Right forelimb (tissue), 1 donor: ENCODE measurements at regions not wholly inside any gene's neighbourhood (a gene's known extent, or its start where the extent isn't known, plus 50 kb on each side); places are given as distances from the start of the nearest gene placed in this dataset.

Experiments used
- DNase-seq: peaks from one replicate; pipeline ENCODE4 v3.0.0-alpha.2; 2018

GRCh38 chr12:91964501-91964900 is 181.1 kb downstream of the BTG1 start:
- DNase-seq: no peak

DNA sequence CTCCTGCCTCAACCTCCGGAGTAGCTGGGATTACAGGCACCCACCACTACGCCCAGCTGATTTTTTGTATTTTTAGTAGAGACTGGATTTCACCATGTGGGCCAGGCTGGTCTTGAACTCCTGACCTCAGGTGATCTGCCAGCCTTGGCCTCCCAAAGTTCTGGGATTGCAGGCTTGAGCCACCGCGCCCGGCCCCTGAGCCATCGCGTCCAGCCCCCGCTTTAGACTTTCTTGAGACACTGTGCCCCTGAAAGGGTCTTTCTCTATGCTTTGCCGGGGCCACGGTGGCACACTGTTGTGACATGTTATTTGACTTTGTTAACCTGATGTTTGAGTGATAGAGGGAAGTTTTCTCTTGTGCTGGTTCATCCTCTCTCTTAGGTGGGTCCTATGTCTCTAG is 186.4 kb downstream of the BTG1 start:
- DNase-seq: no peak

DNA sequence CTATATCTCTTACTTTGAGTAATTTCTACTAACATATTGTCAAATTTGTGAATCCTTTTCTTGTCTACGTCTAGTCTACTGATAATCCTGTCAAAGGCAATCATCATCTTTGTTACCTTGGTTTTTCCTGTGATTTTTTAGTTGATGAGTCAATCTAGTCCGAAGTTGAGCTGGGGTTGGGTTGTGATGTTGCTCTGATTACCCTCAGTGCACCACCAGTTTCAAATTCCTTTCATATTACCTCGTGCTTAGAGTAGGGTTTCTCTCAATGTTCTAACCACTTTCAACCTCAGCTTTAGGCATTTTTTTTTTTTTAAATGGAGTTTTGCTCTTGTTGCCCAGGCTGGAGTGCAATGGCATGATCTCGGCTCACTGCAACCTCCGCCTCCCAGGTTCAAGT is 186.8 kb downstream of the BTG1 start:
- no peak for DNase-seq

DNA sequence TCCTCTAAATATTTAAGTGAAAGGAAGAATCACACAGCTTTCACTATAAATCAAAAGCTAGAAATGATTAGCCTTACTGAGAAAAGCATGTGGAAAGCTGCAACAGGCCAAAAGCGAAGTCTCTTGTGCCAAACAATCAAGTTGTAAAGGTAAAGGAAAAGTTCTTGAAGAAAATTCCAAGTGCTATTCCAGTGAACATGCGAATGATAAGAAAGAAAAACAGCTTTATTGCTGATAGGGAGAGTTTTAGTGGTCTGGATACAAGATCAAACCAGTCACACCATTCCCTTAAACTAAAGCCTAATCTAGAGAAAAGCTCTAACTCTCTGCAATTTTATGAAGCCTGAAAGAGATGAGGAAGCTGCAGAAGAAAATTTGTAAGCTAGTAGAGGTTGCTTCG is 190.9 kb downstream of the BTG1 start:
- DNase-seq: no peak

- no peak for DNase-seq
Observed at GRCh38 chr12:91954326-91954725, 191.3 kb downstream of the BTG1 start.

GRCh38 chr12:91952916-91953315 is 192.7 kb downstream of the BTG1 start:
- DNase-seq: no peak

- no peak for DNase-seq
Observed at GRCh38 chr12:91951571-91951970, 194.1 kb downstream of the BTG1 start.

DNA sequence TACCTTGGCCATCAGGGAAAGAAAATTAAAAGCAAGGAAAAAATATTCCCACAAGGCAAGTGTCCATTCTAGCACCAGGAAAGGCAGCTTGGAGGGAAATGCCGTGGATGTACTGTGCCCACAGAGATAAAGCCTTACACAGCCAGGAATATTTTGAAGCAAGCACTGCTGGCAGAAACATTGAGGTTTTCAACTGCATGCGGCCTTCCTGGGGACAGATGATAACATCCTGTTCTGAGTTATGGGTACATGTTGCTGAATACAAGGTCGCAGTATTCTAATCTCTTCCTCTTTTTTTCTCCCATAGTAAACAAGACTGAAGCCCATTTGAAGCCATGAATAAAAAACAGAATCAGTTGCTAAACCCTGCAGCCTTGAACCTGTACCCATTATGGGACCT is 197.1 kb downstream of the BTG1 start:
- DNase-seq: no peak

GRCh38 chr12:91947459-91947858 is 198.2 kb downstream of the BTG1 start:
- DNase-seq: no peak

GRCh38 chr12:91944637-91945036 is 201.0 kb downstream of the BTG1 start:
- DNase-seq: no peak

- DNase-seq: no peak
Observed at GRCh38 chr12:91940826-91941570, 204.6 kb downstream of the BTG1 start.

DNA sequence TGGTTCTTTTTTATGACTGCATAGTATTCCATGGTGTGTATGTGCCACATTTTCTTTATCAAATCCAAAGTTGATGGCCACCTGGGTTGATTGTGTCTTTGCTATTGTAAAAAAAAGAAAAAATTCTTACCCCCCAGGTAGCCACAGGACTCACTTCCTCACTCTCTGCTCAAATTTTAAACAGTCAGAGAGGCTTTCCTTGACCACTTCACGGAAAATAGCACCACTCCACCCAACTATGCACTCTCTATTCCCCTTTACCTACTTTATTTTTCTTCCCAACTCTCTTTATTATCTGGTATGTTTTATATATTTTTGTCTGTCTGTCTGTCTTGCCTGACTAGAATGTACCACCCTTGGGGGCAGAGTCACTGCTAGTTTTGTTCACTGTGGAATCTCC is 205.3 kb downstream of the BTG1 start:
- no peak for DNase-seq

DNA sequence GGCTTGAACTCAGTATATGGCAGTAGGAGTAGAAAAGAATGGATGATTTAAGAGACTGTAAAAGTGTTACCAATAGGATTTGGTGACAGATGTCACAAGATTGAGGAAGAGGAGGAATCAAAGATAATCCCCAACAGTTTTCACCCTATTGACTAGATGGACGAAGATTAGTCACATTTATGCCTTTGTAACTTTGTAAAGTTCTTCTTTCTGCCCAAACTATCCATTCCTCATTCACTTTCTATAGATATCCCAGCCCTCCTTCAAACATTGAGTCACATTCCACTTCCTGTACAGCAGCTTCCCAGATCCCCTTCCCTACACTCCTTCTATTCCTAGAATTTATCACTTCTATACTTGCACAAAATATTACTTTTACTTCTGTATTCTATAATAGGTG is 207.9 kb downstream of the BTG1 start:
- no peak for DNase-seq

- DNase-seq: no peak
Observed at GRCh38 chr12:91937009-91937408, 208.6 kb downstream of the BTG1 start.

GRCh38 chr12:91935296-91935695 is 210.3 kb downstream of the BTG1 start:
- no peak for DNase-seq

DNA sequence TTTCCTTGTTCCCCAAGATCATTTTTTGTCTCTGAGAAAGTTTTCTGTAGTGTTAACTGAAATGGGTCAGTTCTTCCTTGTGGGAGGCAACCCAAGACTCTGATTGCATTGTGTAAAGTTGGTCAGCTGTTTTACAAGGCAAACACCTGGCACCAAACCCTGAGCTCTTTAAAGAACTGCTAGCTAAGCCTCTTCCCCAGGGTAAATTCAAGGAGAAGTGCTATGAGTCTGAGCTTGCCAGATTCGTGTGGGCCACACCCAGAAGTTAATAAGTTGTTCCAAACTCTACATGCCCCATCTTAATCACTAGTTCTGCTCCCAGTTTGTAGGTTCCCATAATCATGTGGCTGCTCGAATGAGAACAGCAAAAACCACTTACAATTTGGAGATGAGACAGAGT is 214.5 kb downstream of the BTG1 start:
- DNase-seq: no peak

- DNase-seq: no peak
Observed at GRCh38 chr12:91928501-91928900, 217.1 kb downstream of the BTG1 start.

- no peak for DNase-seq
Observed at GRCh38 chr12:91926848-91927247, 218.8 kb downstream of the BTG1 start.

- DNase-seq: no peak
Observed at GRCh38 chr12:91924827-91925226, 220.8 kb downstream of the BTG1 start.

DNA sequence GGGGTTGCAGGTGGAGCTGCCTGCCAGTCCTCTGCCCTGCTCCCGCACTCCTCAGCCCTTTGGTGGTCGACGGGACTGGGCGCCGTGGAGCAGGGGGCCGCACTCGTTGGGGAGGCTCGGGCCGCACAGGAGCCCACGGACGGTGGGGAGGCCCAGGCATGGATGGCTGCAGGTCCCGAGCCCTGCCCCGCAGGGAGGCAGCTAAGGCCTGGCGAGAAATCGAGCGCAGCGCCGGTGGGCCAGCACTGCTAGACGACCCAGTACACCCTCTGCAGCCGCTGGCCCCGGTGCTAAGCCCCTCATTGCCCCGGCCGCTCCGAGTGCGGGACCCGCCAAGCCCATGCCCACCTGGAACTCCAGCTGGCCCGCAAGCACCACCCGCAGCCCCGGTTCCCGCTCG is 221.8 kb downstream of the BTG1 start:
- no peak for DNase-seq

DNA sequence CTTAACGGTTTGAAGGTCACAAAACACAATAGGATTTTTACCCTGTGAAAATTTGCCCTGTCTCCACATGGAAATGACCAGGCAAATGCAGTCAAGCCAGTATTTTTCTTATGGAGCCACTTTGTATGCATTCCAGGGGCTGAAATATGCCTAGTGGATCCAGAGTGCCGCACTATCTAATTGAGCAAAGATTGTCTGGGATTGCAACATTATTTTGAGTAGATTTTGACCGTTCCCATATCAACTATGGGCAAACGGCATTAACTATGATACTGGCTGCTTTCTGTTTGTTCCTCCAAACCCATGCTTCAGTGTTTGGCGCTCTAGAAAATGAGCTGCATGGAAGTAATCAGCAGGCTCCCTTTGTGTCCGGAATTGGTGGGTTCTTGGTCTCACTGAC is 223.0 kb downstream of the BTG1 start:
- DNase-seq: no peak

DNA sequence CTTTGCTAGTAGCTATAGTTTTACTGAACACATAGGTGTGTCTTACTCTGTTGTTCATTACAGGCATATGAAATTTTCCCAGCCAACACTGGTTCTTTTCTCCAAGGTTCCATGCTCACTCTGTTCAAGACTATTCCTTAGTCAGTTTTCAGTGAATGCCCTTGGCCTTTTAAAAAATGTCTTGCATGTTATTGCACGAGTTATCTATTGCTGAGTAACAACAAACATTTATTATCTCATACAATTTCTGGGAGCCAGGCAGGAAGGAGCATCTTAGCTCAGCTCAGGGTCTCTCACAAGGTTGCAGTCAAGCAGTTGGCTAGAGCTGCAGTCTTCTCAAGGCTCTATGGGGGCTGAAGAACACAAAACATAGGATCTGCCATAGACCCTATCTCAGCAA is 223.5 kb downstream of the BTG1 start:
- DNase-seq: no peak

- DNase-seq: no peak
Observed at GRCh38 chr12:91921555-91921954, 224.1 kb downstream of the BTG1 start.

GRCh38 chr12:91920741-91921140 is 224.9 kb downstream of the BTG1 start:
- no peak for DNase-seq

DNA sequence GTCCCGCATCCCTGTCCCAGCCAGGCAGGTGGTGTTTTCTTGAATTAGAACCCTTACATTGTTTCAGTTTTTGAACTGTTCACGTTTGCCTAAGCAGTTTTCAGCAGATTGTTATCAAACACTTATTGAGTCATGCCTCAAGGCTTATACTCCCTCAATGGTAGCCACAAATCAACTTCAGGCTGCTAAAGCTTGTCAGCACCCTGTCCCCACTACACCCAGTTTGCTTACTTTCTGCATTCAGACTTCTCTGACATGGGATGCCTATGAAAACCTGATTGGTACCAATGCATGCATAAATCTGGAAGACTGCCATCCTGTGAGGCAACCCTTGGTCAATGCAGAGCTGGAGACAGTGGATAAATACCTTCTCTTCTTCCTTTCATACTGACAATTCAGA is 225.4 kb downstream of the BTG1 start:
- DNase-seq: no peak

DNA sequence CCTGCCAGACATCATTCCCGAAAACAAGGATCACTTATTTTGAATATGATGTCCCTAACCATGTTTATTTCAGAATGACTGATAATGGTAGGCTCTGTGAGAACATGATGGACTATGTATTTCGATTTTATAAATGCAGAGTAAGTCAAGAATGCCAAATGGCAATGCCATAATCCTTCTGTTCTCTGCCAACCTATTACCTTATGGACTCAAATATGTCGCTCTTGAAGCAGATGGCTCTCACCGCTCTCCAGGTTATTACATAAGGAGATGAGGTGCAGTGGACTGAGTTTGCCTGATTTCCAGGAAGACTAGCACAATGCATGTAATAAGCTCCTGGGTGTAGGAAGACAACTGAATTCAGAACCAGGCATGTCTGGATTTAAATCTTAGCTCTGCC is 227.2 kb downstream of the BTG1 start:
- no peak for DNase-seq
